B cell (primary cell): ENCODE measurements at regions not wholly inside any gene's neighbourhood (a gene's known extent, or its start where the extent isn't known, plus 50 kb on each side); places are given as distances from the start of the nearest gene placed in this dataset.

Source experiments
- ATAC-seq: fragments of 200-7000 bp; cut with Tn5 transposase; one replicate; pipeline ENCODE4 v1.10.0; 2021; ENCODE audit warnings: low read depth, mild to moderate bottlenecking, moderate number of reproducible peaks, moderate library complexity
- CTCF ChIA-PET: fragments of 350-600 bp; sonication (Branson Sonifier 250); formaldehyde crosslinking; loops from one replicate; lab custom pipeline; 2021; ENCODE audit warnings: antibody characterized with exemption, inconsistent platforms; lab: Charles Lee
- POLR2A ChIA-PET: fragments of 350-600 bp; sonication (Branson Sonifier 250); formaldehyde crosslinking; loops from one replicate; lab custom pipeline; 2021; ENCODE audit warnings: antibody characterized with exemption; lab: Charles Lee
- DNase-seq: peaks from one replicate; pipeline ENCODE4 v3.0.0; 2013
- H2AFZ ChIP-seq: 2 replicates; pipeline ENCODE4 v1.6.1; 2012; ENCODE audit warnings: mild to moderate bottlenecking, low read depth, low read length; ENCODE audit not compliant: insufficient read depth, poor library complexity, severe bottlenecking
- H3K27ac ChIP-seq, 2 donors: 1 replicate in 1 of 2; 2 replicates in 1 of 2; pipeline ENCODE4 v1.5.1; 2012 to 2013; ENCODE audit warnings: low read length in 2 of 2, mild to moderate bottlenecking in 2 of 2, moderate library complexity in 1 of 2
- H3K27me3 ChIP-seq, 4 experiments: fragments of 200-600 bp in 1 of 4; sonication (generic) in 1 of 4; replicated peaks in 1 of 4; 1 replicate in 2 of 4; 2 replicates in 2 of 4; pipeline versions ENCODE4 v1.6.1 to v1.7.0; 2013 to 2016; ENCODE audit warnings: low read length in 3 of 4, mild to moderate bottlenecking in 2 of 4, mixed read lengths in 1 of 4, moderate library complexity in 1 of 4; ENCODE audit not compliant: insufficient read depth in 4 of 4, control insufficient read depth in 3 of 4; ENCODE audit errors: control extremely low read depth in 1 of 4
- H3K36me3 ChIP-seq, 2 experiments: replicated peaks in 1 of 2; 1 replicate in 1 of 2; 2 replicates in 1 of 2; pipeline versions ENCODE4 v1.6.1 to v1.7.1; 2013; ENCODE audit warnings: low read length in 1 of 2; ENCODE audit not compliant: insufficient read depth in 2 of 2, control insufficient read depth in 1 of 2; ENCODE audit errors: control extremely low read depth in 1 of 2, extremely low read depth in 1 of 2
- H3K4me1 ChIP-seq, 2 donors: fragments of 200-600 bp in 1 of 2; sonication (generic) in 1 of 2; 1 replicate in 1 of 2; 2 replicates in 1 of 2; pipeline versions ENCODE4 v1.5.1 to v1.6.1; 2013 to 2017; ENCODE audit warnings: low read length in 2 of 2; ENCODE audit not compliant: control insufficient read depth in 2 of 2, insufficient read depth in 2 of 2
- H3K4me2 ChIP-seq: replicated peaks from 2 replicates; pipeline ENCODE3; 2012; ENCODE audit warnings: mild to moderate bottlenecking, low read depth, low read length; ENCODE audit not compliant: poor library complexity, severe bottlenecking
- H3K4me3 ChIP-seq, 5 experiments: fragments of 200-600 bp in 1 of 5; sonication (generic) in 1 of 5; 1 replicate in 3 of 5; 2 replicates in 2 of 5; pipeline versions ENCODE4 v1.5.1 to v1.7.0; 2011 to 2016; ENCODE audit warnings: low read length in 4 of 5, mild to moderate bottlenecking in 4 of 5, low read depth in 2 of 5, control low read depth in 1 of 5, moderate library complexity in 1 of 5; ENCODE audit not compliant: insufficient read depth in 1 of 5; ENCODE audit errors: control extremely low read depth in 1 of 5, extremely low read depth in 1 of 5
- H3K79me2 ChIP-seq: fragments of 200-600 bp; sonication (generic); one replicate; pipeline ENCODE4 v1.6.0; 2016; ENCODE audit warnings: low read length; ENCODE audit not compliant: control insufficient read depth, insufficient read depth
- H3K9ac ChIP-seq: fragments of 200-600 bp; sonication (generic); 2 replicates; pipeline ENCODE4 v1.6.1; 2017; ENCODE audit warnings: mild to moderate bottlenecking, low read length, moderate library complexity
- H3K9me3 ChIP-seq, 3 donors: one replicate each; pipeline versions ENCODE4 v1.6.1 to v1.7.1; 2013; ENCODE audit warnings: low read length in 2 of 3; ENCODE audit not compliant: control insufficient read depth in 2 of 3, insufficient read depth in 1 of 3; ENCODE audit errors: control extremely low read depth in 1 of 3
- H4K20me1 ChIP-seq: 2 replicates; pipeline ENCODE4 v1.6.0; 2012; ENCODE audit warnings: mild to moderate bottlenecking, low read length; ENCODE audit not compliant: insufficient read depth, control insufficient read depth, poor library complexity, severe bottlenecking
- H3K27ac Mint-ChIP-seq: one replicate; pipeline ENCODE4 v1.8.0; 2021; ENCODE audit warnings: mixed read lengths
- H3K27me3 Mint-ChIP-seq: one replicate; pipeline ENCODE4 v1.8.0; 2021; ENCODE audit warnings: mixed read lengths
- H3K4me1 Mint-ChIP-seq: one replicate; pipeline ENCODE4 v1.8.0; 2021; ENCODE audit warnings: mixed read lengths
- H3K4me3 Mint-ChIP-seq: one replicate; pipeline ENCODE4 v1.8.0; 2021; ENCODE audit warnings: mixed read lengths
- H3K9me3 Mint-ChIP-seq: one replicate; pipeline ENCODE4 v1.8.0; 2022; ENCODE audit warnings: mixed read lengths; ENCODE audit not compliant: insufficient read depth
- EZH2 ChIP-seq: IDR thresholded peaks from 2 replicates; pipeline ENCODE4 v1.6.1; 2012; ENCODE audit warnings: borderline replicate concordance, low read depth, mild to moderate bottlenecking, moderate library complexity, low read length; ENCODE audit not compliant: insufficient read depth, poor library complexity, severe bottlenecking
- intact Hi-C: fragments of 100-400 bp; cut with micrococcal nuclease; formaldehyde crosslinking; loops from one replicate; pipeline ENCODE4 v1.10.0; 2022
- TF ChIP-seq, protein P1 (sequence below): fragments of 200-600 bp; IDR thresholded peaks from one replicate; pipeline ENCODE4 v1.8.0; 2022; ENCODE audit warnings: antibody characterized with exemption, mild to moderate bottlenecking

DNA sequence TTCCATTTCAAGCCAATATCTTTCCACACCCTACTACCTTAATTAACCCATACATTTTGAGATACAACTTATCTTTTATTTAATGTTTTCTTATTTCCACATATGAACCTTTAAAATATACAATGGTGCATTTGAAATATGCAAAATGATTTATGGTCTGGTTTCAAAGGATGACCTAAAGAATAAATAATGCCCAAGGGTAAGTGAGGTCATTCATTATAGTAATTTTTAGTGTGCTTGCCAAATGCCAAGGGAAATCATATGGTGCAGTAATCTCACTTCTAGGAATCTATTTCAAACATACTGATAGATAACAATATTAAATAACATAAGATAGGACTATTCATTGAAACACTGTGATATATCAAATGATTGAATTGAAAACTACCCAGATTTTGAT, 1055.4 kb downstream of the AGBL1 start:
- Histone ChIP-seq H3K27ac (no peak overlapping the region), H3K4me1 (no peaks in the 10 kb centered on the region), H3K9me3 (peaks cover 0 to 1% (median 0%) of the 10 kb centered on the region in 3 donors), H3K36me3 (no peaks in the 10 kb centered on the region), H3K4me2 (no peak overlapping the region), H3K27me3 (no peaks in the 10 kb centered on the region), H4K20me1 (no peaks in the 10 kb centered on the region), H2AFZ (no peak overlapping the region), H3K79me2 (no peaks in the 10 kb centered on the region), H3K4me3 (no peak overlapping the region), H3K9ac (no peak overlapping the region)
- H3K4me1 Mint-ChIP-seq = no peaks in the 10 kb centered on the region
- no peak overlapping the region for H3K27ac Mint-ChIP-seq
- CTCF ChIA-PET = no interaction called here
- POLR2A ChIA-PET = no interaction called here
- H3K4me3 Mint-ChIP-seq = no peak overlapping the region
- DNase-seq (no peak), ATAC-seq (no peak)
- TF ChIP-seq EZH2 = no peak
- TF ChIP-seq, protein P1, sequence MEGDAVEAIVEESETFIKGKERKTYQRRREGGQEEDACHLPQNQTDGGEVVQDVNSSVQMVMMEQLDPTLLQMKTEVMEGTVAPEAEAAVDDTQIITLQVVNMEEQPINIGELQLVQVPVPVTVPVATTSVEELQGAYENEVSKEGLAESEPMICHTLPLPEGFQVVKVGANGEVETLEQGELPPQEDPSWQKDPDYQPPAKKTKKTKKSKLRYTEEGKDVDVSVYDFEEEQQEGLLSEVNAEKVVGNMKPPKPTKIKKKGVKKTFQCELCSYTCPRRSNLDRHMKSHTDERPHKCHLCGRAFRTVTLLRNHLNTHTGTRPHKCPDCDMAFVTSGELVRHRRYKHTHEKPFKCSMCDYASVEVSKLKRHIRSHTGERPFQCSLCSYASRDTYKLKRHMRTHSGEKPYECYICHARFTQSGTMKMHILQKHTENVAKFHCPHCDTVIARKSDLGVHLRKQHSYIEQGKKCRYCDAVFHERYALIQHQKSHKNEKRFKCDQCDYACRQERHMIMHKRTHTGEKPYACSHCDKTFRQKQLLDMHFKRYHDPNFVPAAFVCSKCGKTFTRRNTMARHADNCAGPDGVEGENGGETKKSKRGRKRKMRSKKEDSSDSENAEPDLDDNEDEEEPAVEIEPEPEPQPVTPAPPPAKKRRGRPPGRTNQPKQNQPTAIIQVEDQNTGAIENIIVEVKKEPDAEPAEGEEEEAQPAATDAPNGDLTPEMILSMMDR = no peak
- intact Hi-C loops = no loop called here
- peaks cover 5% of the 10 kb centered on the region for H3K9me3 Mint-ChIP-seq
- no peaks in the 10 kb centered on the region for H3K27me3 Mint-ChIP-seq

DNA sequence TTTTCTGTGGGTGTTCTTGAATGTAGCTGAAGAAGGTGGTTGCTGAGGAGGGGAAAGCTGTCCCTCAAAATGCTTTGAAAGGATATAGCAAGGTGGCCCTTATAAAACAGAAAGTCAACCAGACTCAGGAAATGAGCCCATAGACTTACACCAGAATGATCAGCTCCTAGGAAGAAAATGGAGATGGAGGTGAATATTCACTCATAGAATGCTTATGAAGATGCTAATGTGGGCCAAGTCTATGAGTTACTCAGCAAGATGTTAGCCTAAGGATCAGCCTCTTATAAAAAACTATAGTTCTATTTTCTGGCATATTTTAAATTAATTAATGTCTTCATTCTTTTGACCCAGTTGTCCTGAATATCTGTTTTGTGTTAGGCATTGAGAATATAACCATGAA, 1054.0 kb downstream of the AGBL1 start:
- Mint-ChIP-seq H3K27me3 (no peaks in the 10 kb centered on the region), H3K4me1 (no peaks in the 10 kb centered on the region), H3K27ac (no peak overlapping the region), H3K4me3 (no peak overlapping the region), H3K9me3 (peaks cover 2% of the 10 kb centered on the region)
- no peaks in the 10 kb centered on the region for H3K27me3 ChIP-seq
- H3K36me3 ChIP-seq = no peaks in the 10 kb centered on the region
- no peak for DNase-seq
- no peak overlapping the region for H3K27ac ChIP-seq
- no peak for ATAC-seq
- intact Hi-C loops = no loop called here
- ChIA-PET CTCF (no interaction called here), POLR2A (no interaction called here)
- no peaks in the 10 kb centered on the region for H3K4me1 ChIP-seq
- no peaks in the 10 kb centered on the region for H4K20me1 ChIP-seq
- H3K79me2 ChIP-seq = no peaks in the 10 kb centered on the region
- H3K4me3 ChIP-seq = no peak overlapping the region
- peaks cover 0 to 1% (median 0%) of the 10 kb centered on the region in 3 donors for H3K9me3 ChIP-seq
- H3K9ac ChIP-seq = no peak overlapping the region
- H3K4me2 ChIP-seq = no peak overlapping the region
- TF ChIP-seq EZH2 = no peak
- TF ChIP-seq, protein P1 = no peak
- no peak overlapping the region for H2AFZ ChIP-seq
